ENCODE measurements at regions not wholly inside any gene's neighbourhood (a gene's known extent, or its start where the extent isn't known, plus 50 kb on each side); places are given as distances from the start of the nearest gene placed in this dataset.

DNA sequence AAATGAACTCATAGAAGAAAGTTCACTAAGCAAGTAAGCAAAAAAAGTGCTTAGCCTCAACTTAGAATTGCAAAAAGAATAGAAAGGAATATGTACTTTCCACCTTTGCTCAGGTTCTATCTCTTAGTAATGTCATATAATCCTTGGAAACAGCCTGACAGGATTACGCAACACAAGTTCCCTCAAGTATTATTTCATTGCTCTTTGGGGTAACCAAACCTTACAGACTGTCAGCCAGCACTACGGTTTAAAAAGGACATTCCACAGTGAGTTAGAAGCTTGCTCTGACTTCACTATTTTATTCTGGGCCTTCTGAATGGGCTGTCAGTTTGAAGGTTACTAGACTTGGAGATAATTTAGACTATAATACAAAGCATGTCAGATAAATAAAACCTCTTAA, 264.0 kb downstream of the ATXN7L3B start:
- DNase-seq: no peak
- TF ChIP-seq POLR2A (IDR thresholded peaks at IDR 0.05; ENCODE audit: low read length) (no peak), GATA1 (IDR thresholded peaks at IDR 0.05; ENCODE audit: low read depth, low read length) (no peak)

DNA sequence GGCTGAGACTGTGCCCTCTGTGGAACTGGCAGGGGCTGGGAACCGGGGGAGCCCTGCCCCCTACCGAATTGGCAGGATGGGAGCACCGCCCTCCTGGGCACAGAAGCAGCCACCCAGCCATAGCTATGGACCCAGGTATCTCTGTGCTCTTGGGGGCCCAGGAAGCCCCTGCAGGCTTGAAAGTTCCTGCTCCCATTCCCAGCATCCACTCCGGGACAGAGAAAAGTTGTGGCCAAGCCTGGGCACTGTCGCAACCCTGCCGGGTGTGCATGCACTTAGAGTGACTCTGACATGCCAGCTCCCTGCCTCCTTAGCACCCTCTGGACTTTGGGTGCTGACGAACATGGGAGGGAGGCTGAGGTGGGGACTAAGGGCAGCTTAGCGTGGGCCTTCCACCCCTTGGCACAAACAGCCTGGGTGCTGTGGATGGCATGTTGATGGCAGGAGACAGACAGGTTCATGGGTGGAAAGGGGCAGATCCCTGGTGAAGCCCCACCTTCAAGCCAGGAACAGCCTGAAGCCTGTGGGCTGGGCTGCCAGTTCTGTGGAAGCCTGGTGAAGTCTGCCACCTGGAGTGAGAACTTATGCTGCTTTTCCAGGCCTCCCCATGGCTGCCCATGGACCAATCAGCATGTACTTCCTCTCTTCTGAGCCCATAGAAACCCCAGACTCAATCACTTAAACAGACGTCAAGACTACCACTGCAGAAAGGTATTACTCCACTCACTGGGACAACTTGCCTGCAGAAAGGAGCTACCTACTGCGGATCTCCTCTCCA, 279.0 kb downstream of the ATXN7L3B start:
- TF ChIP-seq POLR2A (IDR thresholded peaks at IDR 0.05; ENCODE audit: low read length): no peak
- TF ChIP-seq GATA1 (IDR thresholded peaks at IDR 0.05; ENCODE audit: low read depth, low read length): no peak
- no peak for DNase-seq

DNA sequence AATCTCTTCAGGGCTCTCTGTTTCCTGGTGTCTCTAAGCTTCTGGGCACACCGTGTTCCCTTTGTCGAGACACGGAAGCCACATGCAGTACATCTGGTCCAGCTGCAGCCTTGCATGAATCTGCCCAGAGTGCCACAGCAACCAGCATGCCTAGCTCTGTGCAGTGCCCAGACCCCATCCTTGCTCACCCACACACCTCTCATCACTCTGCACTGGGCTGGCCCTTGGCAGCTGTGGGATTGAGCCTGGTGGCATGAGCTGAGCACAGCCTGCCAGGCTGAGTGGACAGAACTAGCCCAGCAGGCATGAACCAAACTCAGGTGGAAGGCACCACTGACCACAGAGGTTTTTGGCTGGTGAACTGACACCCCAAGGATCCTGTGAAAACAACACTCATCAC, 279.9 kb downstream of the ATXN7L3B start:
- no peak for DNase-seq
- no peak for TF ChIP-seq POLR2A (IDR thresholded peaks at IDR 0.05; ENCODE audit: low read length)
- no peak for TF ChIP-seq GATA1 (IDR thresholded peaks at IDR 0.05; ENCODE audit: low read depth, low read length)

DNA sequence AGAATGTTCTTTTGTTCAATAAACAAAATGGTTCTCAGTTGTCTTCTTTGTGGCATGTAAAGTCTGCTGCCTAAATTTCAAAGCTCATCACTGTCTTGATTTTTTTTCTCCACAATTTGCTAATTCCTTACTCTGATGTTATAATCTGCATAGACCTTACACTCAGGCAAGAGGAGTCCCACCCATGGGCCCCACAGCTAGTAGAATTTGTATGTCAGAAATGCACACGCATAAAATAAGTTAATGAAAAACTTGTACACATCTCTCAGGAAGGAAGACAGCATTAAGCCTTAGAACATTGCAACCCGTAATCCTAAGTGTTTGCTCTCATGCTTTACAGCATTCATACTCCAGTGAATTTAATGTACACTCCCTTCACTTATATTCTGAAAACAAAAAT, 280.8 kb downstream of the ATXN7L3B start:
- no peak for DNase-seq
- TF ChIP-seq GATA1 (IDR thresholded peaks at IDR 0.05; ENCODE audit: low read depth, low read length) (no peak), POLR2A (IDR thresholded peaks at IDR 0.05; ENCODE audit: low read length) (no peak)

DNA sequence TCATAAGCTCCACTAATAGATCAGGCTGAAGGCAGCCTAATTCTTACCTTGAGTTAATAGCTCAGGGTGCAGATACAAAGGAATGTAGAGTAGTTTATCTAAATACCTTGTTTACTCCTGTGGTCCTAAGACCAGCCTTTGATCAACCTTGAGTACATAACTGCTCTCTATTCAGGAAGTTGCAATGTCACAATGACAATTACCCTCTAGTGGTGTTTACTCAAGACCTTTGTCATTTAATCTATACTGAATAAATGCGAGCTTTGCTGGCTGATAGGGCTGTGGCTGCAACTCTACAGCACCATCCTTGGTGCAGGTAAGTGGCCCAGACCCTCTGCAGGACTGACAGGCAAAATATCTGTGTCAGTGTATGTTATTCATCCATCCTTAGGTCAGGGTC, 282.7 kb downstream of the ATXN7L3B start:
- no peak for DNase-seq
- no peak for TF ChIP-seq GATA1 (IDR thresholded peaks at IDR 0.05; ENCODE audit: low read depth, low read length)
- TF ChIP-seq POLR2A (IDR thresholded peaks at IDR 0.05; ENCODE audit: low read length): no peak

DNA sequence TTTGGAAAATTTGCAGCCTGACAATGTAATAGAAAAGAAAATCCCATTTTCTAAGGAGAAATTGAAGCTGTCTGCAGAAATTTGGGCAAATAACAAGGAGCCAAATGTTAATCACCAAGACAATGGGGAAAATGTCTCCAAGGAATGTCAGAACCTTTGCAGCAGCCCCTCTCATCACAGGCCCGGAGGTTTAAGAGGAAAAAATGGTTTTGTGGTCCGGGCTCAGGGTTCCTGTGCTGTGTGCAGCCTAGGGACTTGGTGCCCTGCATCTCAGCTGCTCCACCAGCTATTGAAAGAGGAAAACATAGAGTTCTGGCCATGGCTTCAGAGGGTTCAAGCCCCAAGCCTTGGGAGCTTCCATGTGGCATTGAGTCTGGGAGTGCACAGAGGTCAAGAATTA, 298.9 kb downstream of the ATXN7L3B start:
- no peak for TF ChIP-seq POLR2A (IDR thresholded peaks at IDR 0.05; ENCODE audit: low read length)
- no peak for TF ChIP-seq GATA1 (IDR thresholded peaks at IDR 0.05; ENCODE audit: low read depth, low read length)
- no peak for DNase-seq

DNA sequence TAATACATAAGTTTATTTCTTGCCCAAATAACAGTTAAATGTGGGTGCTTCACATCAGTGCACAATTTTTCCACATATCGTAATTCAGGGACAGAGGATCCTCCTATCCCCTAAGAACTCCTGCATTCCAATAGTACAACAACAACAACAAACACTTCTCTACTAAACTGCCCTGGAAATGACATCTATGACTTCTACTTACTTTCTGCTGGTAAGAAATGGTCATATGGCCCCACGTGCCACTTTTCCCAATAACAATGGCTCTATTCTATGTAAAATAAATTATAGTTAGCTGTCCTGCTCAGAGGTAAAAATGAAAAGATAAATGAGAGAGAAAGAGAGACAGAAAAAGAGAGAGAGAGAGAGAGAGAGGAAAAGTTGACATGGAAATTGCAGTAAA, 308.5 kb downstream of the ATXN7L3B start:
- TF ChIP-seq GATA1 (IDR thresholded peaks at IDR 0.05; ENCODE audit: low read depth, low read length) (no peak), POLR2A (IDR thresholded peaks at IDR 0.05; ENCODE audit: low read length) (no peak)
- no peak for DNase-seq

DNA sequence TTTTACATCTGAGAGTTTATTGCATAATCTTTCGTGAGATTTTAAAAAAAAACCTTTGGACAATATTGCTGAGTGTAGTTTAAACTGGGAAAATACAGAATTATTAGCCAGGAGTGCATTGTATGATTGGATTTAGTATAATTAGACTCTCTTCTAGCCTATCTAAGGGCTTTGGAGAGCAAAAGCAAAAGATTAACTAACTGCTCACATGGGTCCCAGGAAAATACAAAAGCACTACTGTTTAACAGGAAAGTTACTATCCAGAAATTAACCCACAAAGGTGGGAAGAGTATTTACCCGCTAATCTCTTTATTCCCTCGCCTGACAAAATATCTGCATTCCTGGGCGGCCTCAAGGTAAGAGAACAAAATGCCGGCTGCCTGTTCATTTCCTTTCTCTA, 309.5 kb downstream of the ATXN7L3B start:
- DNase-seq: no peak
- TF ChIP-seq GATA1 (IDR thresholded peaks at IDR 0.05; ENCODE audit: low read depth, low read length) (no peak), POLR2A (IDR thresholded peaks at IDR 0.05; ENCODE audit: low read length) (no peak)

DNA sequence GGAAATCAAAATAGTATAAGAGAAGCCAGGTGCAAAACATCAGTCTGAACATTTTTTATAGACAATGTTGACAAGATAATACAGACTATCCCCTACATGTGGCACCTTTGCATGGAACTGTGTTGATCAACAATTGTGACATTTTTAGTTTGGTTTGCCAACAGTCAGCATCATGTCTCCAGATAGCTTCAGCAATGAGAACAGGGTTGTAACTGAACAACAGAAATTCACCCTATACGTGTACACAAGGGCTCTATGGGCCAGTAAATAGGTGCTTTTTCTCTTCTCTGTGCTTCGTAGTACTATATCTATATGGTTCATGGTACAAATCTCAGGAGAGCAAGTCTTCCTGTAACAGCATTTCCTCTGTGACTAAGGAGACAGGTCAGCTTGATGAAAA, 310.4 kb downstream of the ATXN7L3B start:
- TF ChIP-seq POLR2A (IDR thresholded peaks at IDR 0.05; ENCODE audit: low read length) (no peak), GATA1 (IDR thresholded peaks at IDR 0.05; ENCODE audit: low read depth, low read length) (no peak)
- no peak for DNase-seq

DNA sequence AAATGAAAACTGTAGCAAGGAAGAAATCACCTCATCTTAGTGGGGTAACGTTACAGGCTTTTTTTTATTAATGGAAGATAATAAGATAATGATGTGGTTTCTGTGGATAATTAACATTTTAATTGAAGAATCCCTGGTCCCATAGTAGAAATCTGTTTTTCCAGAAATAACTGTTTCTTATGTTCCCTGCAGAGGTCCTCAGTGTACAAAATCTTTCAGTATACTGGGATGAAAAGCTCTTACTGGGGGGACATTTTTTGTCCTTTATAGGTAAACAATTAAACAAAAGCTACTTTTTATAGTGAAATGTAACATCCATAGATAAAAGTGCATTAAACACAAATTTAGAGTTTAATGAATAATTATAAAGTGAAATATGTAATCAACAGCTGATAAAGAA, 312.2 kb downstream of the ATXN7L3B start:
- TF ChIP-seq GATA1 (IDR thresholded peaks at IDR 0.05; ENCODE audit: low read depth, low read length): no peak
- TF ChIP-seq POLR2A (IDR thresholded peaks at IDR 0.05; ENCODE audit: low read length): no peak
- DNase-seq: no peak

DNA sequence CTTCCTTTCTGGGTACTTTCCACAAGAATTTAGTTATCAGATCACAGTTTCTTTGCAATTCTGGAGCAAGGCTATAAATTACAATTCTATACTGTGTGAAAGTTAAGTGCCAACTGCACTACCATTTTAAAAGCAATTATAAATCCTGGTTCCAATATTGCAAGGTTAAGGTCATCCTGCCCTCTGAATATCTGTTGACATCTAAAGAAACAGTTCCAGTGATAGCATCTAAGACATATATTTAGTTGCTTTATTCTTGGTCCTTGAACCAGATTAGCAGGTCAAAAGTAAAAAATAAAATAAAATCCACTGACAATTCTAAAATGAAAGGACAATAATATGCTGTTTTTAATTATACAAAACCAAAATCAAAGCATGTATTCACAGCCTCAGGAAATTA, 334.2 kb downstream of the ATXN7L3B start:
- no peak for DNase-seq
- TF ChIP-seq POLR2A (IDR thresholded peaks at IDR 0.05; ENCODE audit: low read length): no peak
- no peak for TF ChIP-seq GATA1 (IDR thresholded peaks at IDR 0.05; ENCODE audit: low read depth, low read length)

DNA sequence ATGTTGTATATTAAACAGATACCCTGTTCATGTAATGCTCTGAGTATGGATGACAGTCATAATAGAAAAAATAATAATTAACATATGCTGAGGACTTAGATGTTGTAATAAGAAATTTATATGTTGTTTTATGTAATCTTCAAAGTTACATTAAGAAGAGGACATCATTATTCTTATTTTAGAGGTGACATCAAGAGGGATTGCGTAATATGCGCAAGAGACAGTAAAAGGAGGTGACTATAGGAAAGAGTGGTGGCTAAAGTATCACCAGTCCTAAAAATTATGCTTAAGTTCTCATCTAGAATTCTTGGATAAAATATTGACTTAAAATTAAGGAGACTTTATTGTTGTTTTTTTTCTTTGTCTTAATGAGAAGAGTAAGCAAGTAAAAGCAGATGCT, 323.9 kb downstream of the KCNC2 start:
- TF ChIP-seq POLR2A (IDR thresholded peaks at IDR 0.05; ENCODE audit: low read length): no peak
- TF ChIP-seq GATA1 (IDR thresholded peaks at IDR 0.05; ENCODE audit: low read depth, low read length): no peak
- no peak for DNase-seq

DNA sequence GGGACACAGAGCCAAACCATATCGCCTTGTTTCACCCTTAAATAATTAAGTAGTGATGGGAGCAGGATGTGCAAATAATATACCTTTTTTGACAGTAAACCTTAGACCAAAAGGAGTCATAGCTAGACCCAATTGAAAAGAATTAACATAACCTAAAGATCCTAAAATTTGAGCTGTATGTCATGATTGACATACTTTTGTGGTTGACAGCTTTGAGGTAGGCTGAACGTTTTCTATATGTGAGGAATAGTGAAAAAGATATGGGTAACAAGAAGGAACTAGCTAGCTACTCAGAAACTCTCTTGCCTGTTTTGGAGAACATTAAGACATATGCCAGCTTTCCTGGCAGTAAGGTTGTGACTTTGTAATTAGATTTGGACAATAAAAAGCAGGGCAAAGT, 320.6 kb downstream of the KCNC2 start:
- TF ChIP-seq GATA1 (IDR thresholded peaks at IDR 0.05; ENCODE audit: low read depth, low read length) (no peak), POLR2A (IDR thresholded peaks at IDR 0.05; ENCODE audit: low read length) (no peak)
- DNase-seq: no peak

DNA sequence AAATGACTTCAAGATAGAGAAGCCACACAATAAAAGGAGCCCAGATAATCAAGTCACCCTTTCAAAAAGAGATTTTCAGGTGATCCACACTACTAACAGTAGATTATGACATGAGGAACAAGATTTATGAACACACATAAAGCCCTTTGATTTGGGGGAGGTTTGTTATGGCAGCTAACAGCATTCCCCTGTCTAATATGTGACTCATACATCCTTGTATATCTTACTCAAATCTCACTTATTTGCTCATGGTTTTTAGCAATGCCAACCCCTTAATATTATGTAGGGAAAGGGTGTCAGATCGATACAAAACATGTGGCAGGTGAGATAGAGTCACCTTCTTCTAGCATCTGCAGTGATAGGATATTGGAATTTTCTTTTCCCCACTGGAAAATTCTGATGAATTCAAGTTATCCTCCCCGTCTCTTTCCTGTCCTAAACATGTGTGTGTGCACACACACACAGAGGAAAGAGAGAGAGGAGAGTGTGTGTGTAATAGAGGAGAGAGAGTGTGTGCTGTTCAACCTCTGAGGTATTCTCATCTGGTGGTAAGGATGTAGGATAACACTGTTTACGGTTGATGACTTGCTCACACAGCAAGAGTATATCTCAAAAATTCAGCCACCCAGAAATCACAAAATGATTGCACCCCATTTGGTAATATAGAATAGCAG, 319.9 kb downstream of the KCNC2 start:
- DNase-seq: no peak
- TF ChIP-seq POLR2A (IDR thresholded peaks at IDR 0.05; ENCODE audit: low read length) (no peak), GATA1 (IDR thresholded peaks at IDR 0.05; ENCODE audit: low read depth, low read length) (no peak)

DNA sequence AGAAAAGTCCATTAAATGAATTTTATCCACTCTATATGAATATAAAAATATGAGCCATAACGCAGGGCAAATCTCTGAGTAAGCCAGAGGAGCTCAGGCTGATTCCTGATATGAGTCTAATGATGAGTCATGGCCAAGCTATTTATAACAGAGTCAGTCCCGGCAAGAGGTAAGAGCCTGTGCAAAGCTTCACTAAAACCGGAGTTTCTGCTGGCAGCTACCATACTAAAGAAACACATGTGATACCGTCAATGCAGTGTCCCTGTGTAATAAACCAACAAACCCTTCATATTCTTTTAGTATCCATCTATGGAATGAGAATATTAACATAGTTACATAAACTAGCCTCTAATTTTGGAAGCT, 319.4 kb downstream of the KCNC2 start:
- no peak for DNase-seq
- no peak for TF ChIP-seq POLR2A (IDR thresholded peaks at IDR 0.05; ENCODE audit: low read length)
- TF ChIP-seq GATA1 (IDR thresholded peaks at IDR 0.05; ENCODE audit: low read depth, low read length): no peak

Measured in erythroblast (primary cell).